Dermis microvascular lymphatic vessel endothelial cell (primary cell): ENCODE measurements at regions not wholly inside any gene's neighbourhood (a gene's known extent, or its start where the extent isn't known, plus 50 kb on each side); places are given as distances from the start of the nearest gene placed in this dataset.

Experiments used
- DNase-seq, 2 donors: peaks; one replicate each; pipeline versions ENCODE4 v3.0.0 to v3.0.0-alpha.2; 2010; ENCODE audit warnings: low read depth in 2 of 2

GRCh38 chr13:50355797-50356196, 340.6 kb downstream of the KCNRG start:
- no peak for DNase-seq

- no peak for DNase-seq
Observed at GRCh38 chr13:50357136-50357535, 341.9 kb downstream of the KCNRG start.

GRCh38 chr13:50357586-50358118, 342.4 kb downstream of the KCNRG start:
- DNase-seq = no peak

- no peak for DNase-seq
Observed at GRCh38 chr13:50358231-50359040, 343.2 kb downstream of the KCNRG start.

- no peak for DNase-seq
Observed at GRCh38 chr13:50359041-50359367, 343.8 kb downstream of the KCNRG start.

GRCh38 chr13:50359779-50360178, 344.5 kb downstream of the KCNRG start:
- DNase-seq = no peak

GRCh38 chr13:50360637-50361036, 345.4 kb downstream of the KCNRG start:
- DNase-seq = no peak

GRCh38 chr13:50361282-50361681, 346.0 kb downstream of the KCNRG start:
- no peak for DNase-seq

GRCh38 chr13:50365408-50366391, 350.5 kb downstream of the KCNRG start:
- peak; percentile 10 to 67 for DNase-seq

GRCh38 chr13:50366488-50367174, 351.4 kb downstream of the KCNRG start:
- no peak for DNase-seq

GRCh38 chr13:50369646-50370045, 354.4 kb downstream of the KCNRG start:
- no peak for DNase-seq

GRCh38 chr13:50370303-50370950, 355.2 kb downstream of the KCNRG start:
- DNase-seq = no peak

GRCh38 chr13:50374517-50374916, 359.3 kb downstream of the KCNRG start:
- DNase-seq = no peak

- DNase-seq = no peak
Observed at GRCh38 chr13:50375792-50376191, 360.5 kb downstream of the KCNRG start.

- no peak for DNase-seq
Observed at GRCh38 chr13:50376895-50377575, 361.8 kb downstream of the KCNRG start.

- no peak for DNase-seq
Observed at GRCh38 chr13:50377726-50378270, 362.6 kb downstream of the KCNRG start.

- no peak for DNase-seq
Observed at GRCh38 chr13:50378509-50379044, 363.3 kb downstream of the KCNRG start.

GRCh38 chr13:50379584-50379983, 364.3 kb downstream of the KCNRG start:
- DNase-seq = no peak

GRCh38 chr13:50380905-50381304, 365.7 kb downstream of the KCNRG start:
- DNase-seq = no peak

- no peak for DNase-seq
Observed at GRCh38 chr13:50382511-50382910, 367.3 kb downstream of the KCNRG start.
